GM23248 (cell line): ENCODE measurements at regions not wholly inside any gene's neighbourhood (a gene's known extent, or its start where the extent isn't known, plus 50 kb on each side); places are given as distances from the start of the nearest gene placed in this dataset.

Experiments
- EZH2 ChIP-seq: fragments of 200-600 bp; sonication (generic); IDR thresholded peaks from 2 replicates; pipeline ENCODE4 v1.6.1; 2018; ENCODE audit warnings: antibody characterized with exemption, mild to moderate bottlenecking; ENCODE audit not compliant: insufficient read depth, poor library complexity, severe bottlenecking
- EZH2phosphoT487 ChIP-seq: fragments of 200-600 bp; sonication (generic); IDR thresholded peaks from 2 replicates; pipeline ENCODE4 v1.6.1; 2018; ENCODE audit warnings: antibody characterized with exemption, moderate library complexity, mild to moderate bottlenecking, low read depth; ENCODE audit not compliant: insufficient read depth

- TF ChIP-seq EZH2 (no peak), EZH2phosphoT487 (no peak)
Measured at GRCh38 chr1:214847071-214847810, 235.3 kb upstream of the KCNK2 start.
